ENCODE measurements at regions not wholly inside any gene's neighbourhood (a gene's known extent, or its start where the extent isn't known, plus 50 kb on each side); places are given as distances from the start of the nearest gene placed in this dataset.

DNA sequence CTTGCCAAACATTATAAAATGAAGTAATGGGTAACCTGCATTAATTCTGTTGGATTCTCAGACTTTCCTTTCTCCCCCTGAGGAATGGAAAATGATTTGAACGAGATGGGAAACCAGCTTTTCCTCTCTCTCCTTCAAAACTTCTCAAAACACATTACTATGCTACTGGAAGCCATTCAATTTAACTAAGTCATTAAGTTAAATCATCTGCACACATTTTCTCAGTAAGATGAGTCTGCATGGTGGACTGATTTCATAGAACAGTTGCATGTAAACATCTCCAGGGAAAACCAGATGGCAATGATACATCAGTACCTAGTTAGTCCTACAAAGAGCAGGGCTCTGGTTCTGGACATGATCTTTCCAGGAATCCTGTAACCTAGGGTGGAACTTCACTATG, 59.9 kb downstream of the BMP4 start:
- DNase-seq (ENCODE audit: low spot score): no peak

GRCh38 chr14:53894456-53894855, 62.2 kb downstream of the BMP4 start:
- no peak for DNase-seq (ENCODE audit: low spot score)

DNA sequence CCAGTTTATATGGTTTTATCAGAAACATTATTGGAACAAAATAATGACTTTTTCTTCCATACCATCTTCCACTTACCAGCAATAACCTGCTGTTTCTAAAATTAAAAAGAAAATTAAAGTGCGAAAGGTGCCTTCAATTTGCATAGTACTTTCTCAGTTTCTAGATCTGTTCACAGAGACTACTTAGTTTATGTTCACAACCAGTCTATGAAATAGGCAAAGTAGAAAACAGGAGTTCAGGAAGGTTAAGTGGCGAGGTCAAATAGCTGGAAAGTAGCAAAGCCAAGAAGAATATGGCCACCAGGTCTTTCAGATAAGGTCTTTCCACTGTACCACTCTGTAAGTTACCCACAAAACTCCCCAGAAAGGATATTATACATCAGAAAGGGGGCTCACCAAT, 63.3 kb downstream of the BMP4 start:
- no peak for DNase-seq (ENCODE audit: low spot score)

DNA sequence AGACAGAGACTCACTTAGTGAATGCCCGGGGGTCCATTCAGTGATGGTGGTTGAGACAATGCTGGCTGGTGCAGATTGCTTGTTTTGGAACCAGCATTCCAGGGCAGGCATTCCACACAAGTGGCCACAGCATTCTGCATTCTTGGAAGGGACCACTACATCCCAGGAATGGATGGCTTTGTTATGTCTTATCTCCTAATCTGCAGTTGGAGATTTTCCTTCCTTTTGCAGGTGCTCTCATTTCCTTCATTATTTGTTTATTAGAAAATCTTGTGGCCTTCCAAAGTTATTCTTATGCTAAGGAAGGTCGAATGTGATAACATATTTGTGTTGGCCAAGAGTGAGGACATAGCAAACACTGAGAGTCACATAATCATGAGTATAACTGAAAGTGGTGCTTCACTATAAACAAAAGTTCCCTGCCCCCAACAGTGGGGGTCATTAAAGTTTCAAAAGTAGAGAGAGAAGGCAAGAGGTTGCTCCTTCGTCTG, 66.0 kb downstream of the BMP4 start:
- no peak for DNase-seq (ENCODE audit: low spot score)

- DNase-seq (ENCODE audit: low spot score): peak; percentile 21
Measured at GRCh38 chr14:53888535-53889386, 67.9 kb downstream of the BMP4 start.

GRCh38 chr14:53885136-53885640, 71.4 kb downstream of the BMP4 start:
- DNase-seq (ENCODE audit: low spot score): no peak

GRCh38 chr14:53884601-53885000, 72.0 kb downstream of the BMP4 start:
- DNase-seq (ENCODE audit: low spot score): no peak

- DNase-seq (ENCODE audit: low spot score): no peak
Measured at GRCh38 chr14:53883739-53884138, 72.9 kb downstream of the BMP4 start.

DNA sequence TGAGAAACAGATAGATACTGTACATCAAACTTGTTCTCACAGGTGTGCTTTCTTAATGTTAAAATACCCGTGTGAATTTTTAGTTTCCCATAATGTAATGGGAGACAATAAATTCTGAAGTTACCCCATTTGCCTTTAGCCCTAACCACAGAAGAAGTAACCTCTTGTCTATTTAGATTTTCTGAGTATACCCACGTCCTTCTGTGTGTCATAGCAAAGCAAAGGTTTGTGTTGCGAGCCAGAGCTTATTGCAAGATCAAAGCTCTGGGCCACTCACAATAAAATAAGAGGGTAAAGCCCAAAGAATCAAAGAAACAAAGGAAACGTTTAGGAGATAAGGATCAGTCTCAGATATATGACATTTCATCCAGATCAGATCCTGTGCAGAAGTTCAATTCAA, 73.9 kb downstream of the BMP4 start:
- no peak for DNase-seq (ENCODE audit: low spot score)

DNA sequence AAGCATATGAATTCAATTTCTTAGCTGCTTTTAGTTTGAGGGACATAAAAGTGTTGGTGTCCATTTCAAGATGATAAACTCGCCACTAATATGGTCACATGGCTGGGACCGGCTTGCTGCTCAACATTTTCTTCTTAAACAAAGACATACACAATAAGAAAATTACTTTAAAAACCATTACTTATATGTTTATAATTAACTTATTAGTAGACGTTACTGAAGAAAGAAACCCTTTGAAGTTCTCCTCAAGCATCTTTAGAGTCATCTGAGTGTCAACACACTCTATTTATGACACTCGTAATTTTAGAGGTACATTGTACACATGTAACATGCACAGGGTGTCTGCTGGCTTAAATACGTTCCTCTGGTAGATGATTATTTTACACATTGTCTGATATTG, 74.7 kb downstream of the BMP4 start:
- DNase-seq (ENCODE audit: low spot score): no peak

GRCh38 chr14:53881161-53881871, 75.3 kb downstream of the BMP4 start:
- DNase-seq (ENCODE audit: low spot score): no peak

DNA sequence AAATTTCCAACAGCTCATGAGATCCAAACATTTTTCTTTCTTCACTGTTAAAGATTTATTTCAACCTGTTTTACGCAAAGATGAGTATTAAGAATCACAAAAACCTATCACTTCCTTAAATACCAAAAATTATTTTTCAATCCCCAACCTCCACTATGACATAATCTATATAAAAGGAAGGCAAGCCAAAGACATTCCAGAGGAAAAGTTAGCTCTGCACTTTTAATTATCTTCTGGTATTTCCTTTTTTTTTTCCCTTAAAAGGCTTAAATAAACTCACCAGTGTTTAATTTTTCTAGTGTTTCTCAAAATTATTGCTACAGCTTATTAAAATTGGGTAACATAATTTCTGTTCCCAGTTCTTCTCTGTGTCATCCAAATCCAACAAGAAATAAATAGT, 75.9 kb downstream of the BMP4 start:
- no peak for DNase-seq (ENCODE audit: low spot score)

DNA sequence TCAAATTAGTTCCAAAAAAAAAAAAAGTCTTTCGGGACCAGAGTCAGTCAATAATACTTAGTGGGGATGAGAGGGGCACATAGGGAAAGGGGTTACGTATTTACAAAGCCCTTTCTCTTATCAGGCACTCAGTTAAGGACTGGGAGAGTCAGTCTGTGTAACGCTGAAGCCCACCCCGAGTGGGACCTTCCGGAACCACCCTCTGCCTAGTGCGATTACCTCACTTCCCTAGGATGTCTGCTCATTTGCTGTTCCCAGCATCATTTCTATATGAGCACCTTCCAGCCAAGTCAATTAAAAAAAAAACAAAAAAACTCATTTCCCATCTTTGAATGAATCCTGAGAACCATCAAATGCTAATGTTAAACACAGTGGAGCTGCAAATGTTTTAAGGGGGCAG, 76.9 kb downstream of the BMP4 start:
- no peak for DNase-seq (ENCODE audit: low spot score)

GRCh38 chr14:53879022-53879686, 77.5 kb downstream of the BMP4 start:
- no peak for DNase-seq (ENCODE audit: low spot score)

- no peak for DNase-seq (ENCODE audit: low spot score)
Measured at GRCh38 chr14:53875324-53875897, 81.2 kb downstream of the BMP4 start.

GRCh38 chr14:53874704-53875103, 81.9 kb downstream of the BMP4 start:
- no peak for DNase-seq (ENCODE audit: low spot score)

GRCh38 chr14:53872681-53873089, 83.9 kb downstream of the BMP4 start:
- no peak for DNase-seq (ENCODE audit: low spot score)

DNA sequence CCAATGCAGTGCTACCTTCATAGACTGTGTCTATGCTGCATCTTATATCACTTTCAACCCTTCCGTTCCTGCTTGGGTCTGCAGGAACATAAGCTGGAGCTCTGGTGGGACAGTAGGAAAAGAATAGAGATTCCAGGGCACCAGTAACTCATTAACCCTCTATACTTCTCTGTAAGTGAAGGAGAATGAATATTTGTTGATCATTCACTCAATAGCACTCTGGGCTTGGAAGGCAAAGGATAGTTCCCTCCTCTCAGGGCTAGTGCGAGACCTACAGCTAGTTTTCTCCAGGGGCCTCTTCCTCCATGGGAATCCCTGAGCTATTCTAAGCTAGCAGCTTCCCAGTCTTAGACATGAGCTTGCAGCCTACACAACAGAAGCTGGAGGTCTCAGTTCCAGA, 84.7 kb downstream of the BMP4 start:
- DNase-seq (ENCODE audit: low spot score): no peak

GRCh38 chr14:53871011-53871410, 85.6 kb downstream of the BMP4 start:
- DNase-seq (ENCODE audit: low spot score): no peak

GRCh38 chr14:53865711-53866110, 90.9 kb downstream of the BMP4 start:
- DNase-seq (ENCODE audit: low spot score): no peak

DNA sequence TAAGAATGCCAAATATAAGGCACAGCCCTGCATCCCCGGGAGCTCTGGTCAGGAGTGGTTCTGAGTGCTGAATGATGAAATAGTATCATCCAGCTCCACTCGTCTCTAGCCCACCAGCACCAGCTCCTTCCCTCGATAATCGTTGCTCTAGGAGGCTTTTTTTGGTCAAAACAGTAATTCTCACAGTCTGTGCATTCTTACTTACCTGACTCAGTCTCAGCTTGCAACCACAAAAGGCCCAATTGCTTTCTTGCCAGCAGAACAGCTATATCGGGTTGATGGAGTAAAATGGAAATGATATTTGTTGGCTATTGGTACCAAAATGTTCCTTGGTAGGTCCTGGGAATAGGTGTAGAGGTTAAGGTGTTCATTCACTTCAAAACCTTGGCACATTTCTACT, 94.8 kb downstream of the BMP4 start:
- no peak for DNase-seq (ENCODE audit: low spot score)

DNA sequence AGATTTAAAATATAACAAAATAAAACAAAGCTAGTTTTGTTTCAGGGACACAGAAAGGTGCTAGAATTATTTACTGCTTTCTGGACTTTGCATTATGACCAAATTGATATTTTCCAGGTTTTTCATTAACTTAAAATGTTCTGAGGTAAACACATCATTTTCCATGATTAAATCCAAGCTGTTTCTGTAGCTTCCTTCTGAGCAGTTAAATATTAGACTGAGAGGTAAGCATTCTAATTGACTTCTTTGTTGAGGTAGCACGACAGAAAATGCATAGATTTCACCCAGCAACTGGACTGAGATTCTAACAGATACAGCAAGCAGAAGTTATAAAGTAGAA, 98.3 kb downstream of the BMP4 start:
- no peak for DNase-seq (ENCODE audit: low spot score)
